ENCODE measurements at regions not wholly inside any gene's neighbourhood (a gene's known extent, or its start where the extent isn't known, plus 50 kb on each side); places are given as distances from the start of the nearest gene placed in this dataset.
"Not testable (repeated sequence)": the region's sequence is repeated elsewhere in the genome, so short reads cannot be mapped to it uniquely, and the experiment has no call there.

DNA sequence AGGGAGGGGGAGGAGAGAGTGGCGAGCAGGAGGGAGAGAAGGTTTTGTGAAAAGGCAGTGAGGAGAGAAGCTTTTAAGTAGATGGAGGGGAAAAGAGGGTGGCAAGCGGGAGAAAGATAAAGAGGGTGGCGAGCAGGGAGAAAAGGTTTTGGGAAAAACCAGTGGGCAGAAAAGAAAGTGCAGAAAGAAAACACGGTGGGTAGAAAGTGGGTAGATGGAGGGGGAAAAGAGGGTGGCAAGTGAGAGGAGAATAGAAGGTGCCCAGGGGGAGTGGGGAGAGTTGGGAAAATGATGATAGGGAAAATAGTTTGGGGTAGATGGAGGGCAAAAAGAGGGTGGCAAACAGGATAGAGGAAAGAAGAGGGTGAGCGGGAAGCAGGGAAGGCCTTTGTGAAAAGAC is 69.1 kb upstream of the THOC3 start:
- H3K4me2 ChIP-seq; CTCF ChIA-PET; FAIRE-seq; POLR2A ChIA-PET; ATAC-seq; H3K27ac ChIP-seq; DNase-seq (ENCODE audit: low read depth in 1 of 2, low spot score in 1 of 2); H3K4me1 ChIP-seq; H3K4me3 ChIP-seq; H3K9me3 ChIP-seq: not testable (repeated sequence)
- 56% methylated on average over 5 of the region's 5 CpGs for WGBS (ENCODE audit: missing lambda C conversion rate)

DNA sequence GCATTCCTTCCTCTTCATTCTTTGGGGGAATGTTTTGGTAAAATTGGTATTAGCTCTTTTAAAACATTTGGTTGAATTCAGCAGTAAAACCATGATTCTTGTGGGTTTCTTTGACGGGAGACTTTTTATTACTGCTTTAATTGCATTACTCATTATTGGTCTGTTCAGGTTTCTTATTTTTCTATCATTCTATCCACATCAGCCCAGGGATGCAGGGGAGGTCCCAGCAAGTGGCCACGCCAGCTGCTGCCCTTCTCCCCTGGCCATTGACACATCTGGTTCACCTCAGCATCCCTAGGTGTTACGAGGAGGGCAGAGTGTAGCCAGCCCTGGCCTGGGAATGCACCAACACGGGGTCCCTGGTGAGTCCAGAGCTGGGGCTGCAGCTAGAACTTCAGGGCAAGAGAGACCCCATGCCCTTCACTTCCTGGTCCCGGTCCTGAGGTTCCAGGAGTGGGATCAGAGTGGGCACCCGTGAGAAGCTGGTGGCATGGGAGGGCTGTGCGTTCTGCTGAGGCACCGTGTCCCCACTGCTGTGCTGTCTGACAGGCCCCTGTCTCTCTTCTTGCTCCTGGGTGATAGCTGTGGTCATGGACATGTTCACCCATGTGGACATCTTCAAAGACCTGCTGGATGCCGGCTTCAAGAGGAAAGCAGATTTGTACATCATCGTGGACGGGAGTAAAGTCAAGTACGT is 72.1 kb upstream of the THOC3 start:
- FAIRE-seq; H3K9me3 ChIP-seq; H3K4me3 ChIP-seq; POLR2A ChIA-PET; H3K4me2 ChIP-seq; CTCF ChIA-PET; DNase-seq (ENCODE audit: low read depth in 1 of 2, low spot score in 1 of 2); H3K4me1 ChIP-seq; ATAC-seq; H3K27ac ChIP-seq: not testable (repeated sequence)
- 45% methylated on average over 11 of the region's 12 CpGs for WGBS (ENCODE audit: missing lambda C conversion rate)

DNA sequence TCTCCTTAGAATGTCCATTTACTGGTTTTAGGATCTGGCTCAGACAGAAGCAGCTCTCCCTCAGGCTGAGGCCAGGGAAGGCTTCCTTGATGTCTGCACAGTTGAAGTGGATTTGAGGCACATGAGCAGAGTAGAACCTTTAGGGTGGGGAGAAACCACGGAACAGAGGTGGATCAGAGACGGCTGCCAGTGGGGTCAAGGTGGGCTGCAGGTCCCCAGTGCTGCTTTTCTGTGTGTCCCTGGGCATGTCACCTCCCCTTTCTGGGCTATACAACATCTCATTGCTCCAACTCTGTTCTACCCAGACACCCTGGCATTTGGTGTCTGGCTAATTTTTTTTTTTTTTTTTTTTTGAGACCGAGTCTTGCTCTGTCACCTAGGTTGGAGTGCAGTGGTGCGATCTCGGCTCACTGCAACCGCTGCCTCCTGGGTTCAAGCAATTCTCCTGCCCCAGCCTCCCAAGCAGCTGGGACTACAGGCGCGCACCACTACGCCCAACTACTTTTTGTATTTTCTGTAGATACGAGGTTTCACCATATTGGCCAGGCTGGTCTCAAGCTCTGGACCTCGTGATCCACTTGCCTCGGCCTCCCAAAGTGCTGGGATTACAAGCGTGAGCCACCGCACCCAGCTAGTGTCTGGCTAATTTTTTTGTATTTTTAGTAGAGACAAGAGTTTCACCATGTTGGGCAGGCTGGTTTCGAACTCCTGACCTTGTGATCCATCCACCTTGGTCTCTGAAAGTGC is 73.3 kb upstream of the THOC3 start:
- WGBS (ENCODE audit: missing lambda C conversion rate): 65% methylated on average over 15 of the region's 15 CpGs
- not testable (repeated sequence) for H3K27ac ChIP-seq, FAIRE-seq

GRCh38 chr5:176042020-176042658 is 74.0 kb upstream of the THOC3 start:
- H3K4me3 ChIP-seq; H3K4me2 ChIP-seq; H3K27ac ChIP-seq; POLR2A ChIA-PET; H3K4me1 ChIP-seq; H3K9me3 ChIP-seq; ATAC-seq; DNase-seq (ENCODE audit: low read depth in 1 of 2, low spot score in 1 of 2); CTCF ChIA-PET: not testable (repeated sequence)
- FAIRE-seq: peak; percentile 49
- WGBS (ENCODE audit: missing lambda C conversion rate): 58% methylated on average over 6 of the region's 6 CpGs

More for the DNA sequence above, 73.3 kb upstream of the THOC3 start:
- H3K4me2 ChIP-seq; CTCF ChIA-PET; ATAC-seq; H3K4me1 ChIP-seq; H3K9me3 ChIP-seq; POLR2A ChIA-PET; DNase-seq (ENCODE audit: low read depth in 1 of 2, low spot score in 1 of 2); H3K4me3 ChIP-seq: not testable (repeated sequence)

- 57% methylated on average over 5 of the region's 7 CpGs for WGBS (ENCODE audit: missing lambda C conversion rate)
- POLR2A ChIA-PET; H3K4me3 ChIP-seq; H3K4me2 ChIP-seq; DNase-seq (ENCODE audit: low read depth in 1 of 2, low spot score in 1 of 2); ATAC-seq; CTCF ChIA-PET; H3K27ac ChIP-seq; FAIRE-seq; H3K9me3 ChIP-seq; H3K4me1 ChIP-seq: not testable (repeated sequence)
These were observed 75.2 kb upstream of the THOC3 start for GRCh38 chr5:176043252-176043829.

GRCh38 chr5:176043986-176044385 is 75.9 kb upstream of the THOC3 start:
- H3K9me3 ChIP-seq; ATAC-seq; H3K4me2 ChIP-seq; POLR2A ChIA-PET; H3K4me3 ChIP-seq; DNase-seq (ENCODE audit: low read depth in 1 of 2, low spot score in 1 of 2); H3K4me1 ChIP-seq; H3K27ac ChIP-seq; FAIRE-seq; CTCF ChIA-PET: not testable (repeated sequence)
- 61% methylated on average over 5 of the region's 6 CpGs for WGBS (ENCODE audit: missing lambda C conversion rate)

DNA sequence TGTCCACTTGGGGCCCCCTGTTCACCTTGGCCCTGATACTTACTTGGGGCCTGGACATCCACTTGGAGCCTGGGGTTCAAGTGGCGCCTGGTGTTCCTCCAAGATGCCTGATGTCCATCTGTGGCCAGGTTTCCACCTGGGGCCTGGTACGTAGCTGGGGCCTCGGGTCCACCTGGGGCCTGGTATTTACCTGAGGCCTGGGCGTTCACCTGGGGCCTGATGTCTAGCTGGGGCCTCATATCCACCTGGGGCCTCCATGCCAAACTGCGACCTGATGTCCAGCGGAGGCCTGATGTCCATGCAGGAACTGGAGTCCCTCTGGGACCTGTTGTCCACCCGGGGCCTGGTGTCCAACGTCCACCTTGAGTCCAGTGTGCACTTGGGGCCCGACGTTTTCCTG is 76.3 kb upstream of the THOC3 start:
- ATAC-seq; H3K9me3 ChIP-seq; DNase-seq (ENCODE audit: low read depth in 1 of 2, low spot score in 1 of 2); H3K4me3 ChIP-seq; CTCF ChIA-PET; H3K4me1 ChIP-seq; H3K27ac ChIP-seq; FAIRE-seq; POLR2A ChIA-PET; H3K4me2 ChIP-seq: not testable (repeated sequence)
- WGBS (ENCODE audit: missing lambda C conversion rate): 83% methylated on average over 2 of the region's 10 CpGs

GRCh38 chr5:176045442-176045841 is 77.3 kb upstream of the THOC3 start:
- no CpG with 5 or more reads among the region's 13 CpGs for WGBS (ENCODE audit: missing lambda C conversion rate)
- FAIRE-seq; CTCF ChIA-PET; H3K9me3 ChIP-seq; H3K4me2 ChIP-seq; POLR2A ChIA-PET; H3K27ac ChIP-seq; H3K4me1 ChIP-seq; DNase-seq (ENCODE audit: low read depth in 1 of 2, low spot score in 1 of 2); H3K4me3 ChIP-seq: not testable (repeated sequence)
- peak in 1 of 2 experiments; percentile 47; a peak in 2 of 6 replicates for ATAC-seq

DNA sequence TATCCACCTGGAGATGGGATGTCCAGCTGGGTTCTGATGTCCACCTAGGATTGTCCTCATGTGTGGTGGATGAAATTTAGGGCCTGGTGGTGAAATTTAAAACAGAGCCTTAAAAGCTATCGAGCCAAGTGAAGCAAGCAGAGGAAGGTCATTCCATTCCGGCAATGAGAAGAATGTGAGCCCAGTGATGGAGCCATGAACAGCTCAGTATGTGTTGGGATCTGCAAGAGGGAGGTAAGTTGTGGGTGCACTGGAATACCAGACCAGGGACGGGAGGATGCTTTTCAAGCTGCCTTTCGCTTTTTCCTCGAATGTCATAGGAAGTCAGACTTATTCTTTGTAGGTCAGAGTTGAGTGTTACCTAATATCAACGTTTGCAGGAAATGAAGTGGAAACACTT is 80.6 kb upstream of the THOC3 start:
- H3K27ac ChIP-seq; H3K4me3 ChIP-seq; DNase-seq (ENCODE audit: low read depth in 1 of 2, low spot score in 1 of 2); H3K9me3 ChIP-seq; H3K4me2 ChIP-seq; ATAC-seq; CTCF ChIA-PET; H3K4me1 ChIP-seq; POLR2A ChIA-PET: not testable (repeated sequence)
- WGBS (ENCODE audit: missing lambda C conversion rate): 67% methylated on average over 6 of the region's 6 CpGs
- FAIRE-seq: peak; percentile 18

GRCh38 chr5:176060472-176061268 is 92.6 kb upstream of the THOC3 start:
- 90% methylated on average over 4 of the region's 65 CpGs for WGBS (ENCODE audit: missing lambda C conversion rate)
- POLR2A ChIA-PET; H3K4me2 ChIP-seq; H3K27ac ChIP-seq; H3K4me3 ChIP-seq; FAIRE-seq; H3K9me3 ChIP-seq; H3K4me1 ChIP-seq; CTCF ChIA-PET; DNase-seq (ENCODE audit: low read depth in 1 of 2, low spot score in 1 of 2): not testable (repeated sequence)
- ATAC-seq: peak; percentile 72 to 81

GRCh38 chr5:176061269-176061622 is 93.1 kb upstream of the THOC3 start:
- CTCF ChIA-PET; FAIRE-seq; DNase-seq (ENCODE audit: low read depth in 1 of 2, low spot score in 1 of 2): not testable (repeated sequence)

More at GRCh38 chr5:176061269-176061622, 93.1 kb upstream of the THOC3 start:
- H3K4me2 ChIP-seq, H3K4me1 ChIP-seq, H3K27ac ChIP-seq, H3K4me3 ChIP-seq, ATAC-seq, H3K9me3 ChIP-seq, POLR2A ChIA-PET: not testable (repeated sequence)
- 79% methylated on average over 16 of the region's 30 CpGs for WGBS (ENCODE audit: missing lambda C conversion rate)
